Skin epidermis (tissue), 12 donors: ENCODE measurements at regions not wholly inside any gene's neighbourhood (a gene's known extent, or its start where the extent isn't known, plus 50 kb on each side); places are given as distances from the start of the nearest gene placed in this dataset.
"Not testable (repeated sequence)": the region's sequence is repeated elsewhere in the genome, so short reads cannot be mapped to it uniquely, and the experiment has no call there.

Experiments
- H3K27ac ChIP-seq, 21 experiments: fragments of 200-600 bp; sonication (generic) in 11 of 21; one replicate each; pipeline ENCODE4 v1.5.0; 2020; ENCODE audit warnings: mild to moderate bottlenecking in 3 of 21, inconsistent platforms in 2 of 21, moderate library complexity in 2 of 21
- H3K4me3 ChIP-seq, 7 experiments: fragments of 200-600 bp; sonication (generic) in 2 of 7; one replicate each; pipeline ENCODE4 v1.5.0; 2020; ENCODE audit warnings: inconsistent platforms in 2 of 7, mild to moderate bottlenecking in 2 of 7, moderate library complexity in 1 of 7

DNA sequence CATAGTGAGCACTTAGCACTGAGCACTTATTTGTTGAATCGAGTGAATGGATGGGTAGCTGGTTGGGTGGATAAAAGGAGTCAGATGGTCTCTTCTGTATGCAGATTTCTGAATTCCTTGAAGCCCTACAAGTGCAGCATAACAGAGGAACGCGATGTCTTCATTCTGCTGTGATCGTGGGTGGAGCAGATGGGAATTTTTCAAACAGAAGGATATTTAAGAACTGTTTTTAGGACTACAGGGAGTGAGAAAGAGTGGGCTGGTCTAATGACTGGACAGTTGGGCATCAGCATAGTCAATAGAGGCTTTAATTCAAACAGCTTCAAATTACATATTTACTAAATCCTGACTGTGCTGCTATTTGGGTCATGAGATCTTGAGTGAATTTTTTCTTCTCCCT is 253.2 kb downstream of the CEMIP2 start:
- H3K4me3 ChIP-seq = no peak overlapping the region
- H3K27ac ChIP-seq = peak overlapping the region in 1 of 21 experiments; percentile 46

DNA sequence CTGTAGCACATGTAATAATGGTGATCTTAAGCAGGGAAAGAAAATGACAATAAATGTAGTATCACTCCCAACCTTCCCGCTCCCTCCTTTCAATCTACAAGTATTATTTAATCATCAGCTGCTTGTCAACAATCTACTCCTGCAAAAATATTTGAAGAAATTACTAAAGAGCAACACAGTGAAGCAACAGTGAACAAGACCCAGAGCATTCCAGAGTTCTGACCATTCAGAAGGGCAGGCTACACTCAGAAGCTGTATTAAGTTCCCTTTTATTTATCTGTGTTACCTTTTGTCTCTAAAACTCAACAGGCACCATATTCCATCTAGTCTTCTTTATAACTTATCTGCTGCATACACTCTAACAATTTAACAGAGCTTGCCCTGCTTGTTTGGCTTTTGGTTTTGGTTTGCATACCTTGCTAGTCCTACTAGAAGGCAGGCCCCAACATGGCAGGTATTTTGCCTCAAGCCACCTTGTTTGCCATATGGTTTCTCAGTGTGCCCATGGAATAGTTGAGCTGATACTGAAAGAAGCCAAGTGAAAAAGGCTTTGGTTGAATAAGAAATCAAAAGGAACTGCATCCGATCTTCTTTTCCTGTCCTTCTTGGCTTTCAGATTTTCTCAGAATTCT is 253.9 kb downstream of the CEMIP2 start:
- no peak overlapping the region for H3K4me3 ChIP-seq
- H3K27ac ChIP-seq = no peak overlapping the region

DNA sequence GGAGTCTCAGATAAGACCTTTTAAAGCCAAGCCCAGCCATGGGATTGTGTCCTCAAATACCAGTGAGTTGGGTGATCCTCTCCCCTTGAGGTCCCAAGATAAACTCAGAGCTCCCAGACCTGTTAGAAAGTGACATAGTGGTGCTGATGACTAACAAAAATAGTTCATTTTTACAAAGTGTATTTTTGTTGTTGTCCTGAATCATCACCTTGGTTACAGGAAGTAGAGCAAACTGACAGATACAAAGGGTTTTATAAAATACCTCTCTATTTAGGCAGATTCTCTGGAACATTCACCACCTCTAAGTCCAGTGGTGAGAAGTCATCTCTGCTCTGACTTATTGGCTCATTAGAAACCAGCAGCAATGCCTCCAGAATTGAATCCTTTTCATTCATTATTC is 259.3 kb downstream of the CEMIP2 start:
- Histone ChIP-seq H3K27ac (no peak overlapping the region), H3K4me3 (no peak overlapping the region)

DNA sequence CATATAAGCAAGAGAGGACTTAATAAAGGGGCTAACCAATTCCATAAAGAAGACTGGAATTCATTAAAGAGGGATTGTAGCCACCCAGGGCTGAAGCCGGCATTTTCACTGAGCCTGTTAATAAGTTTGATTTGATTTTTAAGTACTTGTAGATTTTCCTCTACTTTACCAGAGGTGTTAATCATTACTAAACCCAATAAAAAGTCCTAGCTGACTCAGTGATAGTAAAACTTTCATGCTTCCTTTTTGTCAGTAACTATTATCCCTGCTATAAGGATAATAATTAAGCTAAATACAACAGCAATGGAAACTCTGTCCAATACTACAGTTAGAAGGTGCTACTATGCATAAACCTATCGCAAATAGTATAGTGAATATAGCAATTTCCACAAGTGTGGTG is 260.2 kb downstream of the CEMIP2 start:
- not testable (repeated sequence) for H3K27ac ChIP-seq, H3K4me3 ChIP-seq

DNA sequence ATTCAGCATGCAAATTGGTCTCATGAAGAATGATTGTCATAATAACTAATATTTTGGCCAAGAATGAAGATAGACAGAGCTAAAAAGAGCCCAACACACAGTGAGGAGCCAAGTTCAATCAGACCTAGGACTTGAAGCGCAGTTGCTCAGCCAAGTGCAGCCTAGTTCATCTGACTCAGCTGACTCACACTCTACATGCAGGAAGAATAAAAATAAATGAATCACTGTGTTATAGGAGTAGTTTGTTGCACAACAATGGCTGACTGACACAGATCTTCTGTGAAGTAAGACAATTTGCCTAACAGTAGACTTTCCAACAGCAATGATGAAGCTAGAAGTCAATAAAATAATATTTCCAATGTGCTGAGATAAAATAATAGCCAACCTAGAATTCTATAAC is 261.5 kb downstream of the CEMIP2 start:
- Histone ChIP-seq H3K27ac (peak overlapping the region in 1 of 21 experiments; percentile 0), H3K4me3 (no peak overlapping the region)

DNA sequence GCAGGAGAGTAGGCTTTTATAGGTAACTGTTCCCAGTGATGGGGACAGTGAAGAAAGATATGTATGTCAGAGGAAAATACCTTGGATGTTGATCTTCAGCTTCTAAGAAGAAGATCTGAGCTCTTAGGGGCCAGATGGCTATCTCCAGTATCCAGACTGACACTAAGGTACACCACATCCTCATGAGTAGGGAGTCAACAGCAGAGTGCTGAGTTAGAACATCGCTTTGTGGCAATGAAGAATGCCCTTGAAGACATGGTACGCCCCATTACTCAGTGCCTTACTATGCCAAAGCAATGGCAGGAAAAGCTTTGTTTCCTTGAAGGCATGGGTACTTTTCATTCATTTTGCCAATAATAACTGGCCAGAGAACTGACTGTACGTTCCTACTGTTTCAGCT is 263.7 kb downstream of the CEMIP2 start:
- H3K27ac ChIP-seq = no peak overlapping the region
- no peak overlapping the region for H3K4me3 ChIP-seq

DNA sequence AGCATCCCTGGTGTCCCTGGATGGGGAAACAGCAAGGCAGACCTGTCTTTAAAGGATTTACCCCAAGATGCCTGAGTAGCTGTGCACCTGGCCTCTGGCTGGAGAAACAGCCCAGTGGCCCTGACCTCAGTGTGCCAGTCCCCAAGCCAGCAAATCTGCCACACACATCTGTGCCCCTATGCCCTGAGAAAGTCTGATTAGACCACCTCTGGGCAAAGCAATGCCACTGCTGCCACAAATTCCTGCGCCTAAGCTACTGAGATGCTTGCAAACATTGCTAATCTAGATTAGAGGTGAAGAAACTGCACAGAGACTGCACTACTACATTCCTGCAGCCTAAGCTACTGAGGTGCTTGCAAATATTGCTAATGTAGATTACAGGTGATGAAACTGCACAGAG is 269.6 kb downstream of the CEMIP2 start:
- Histone ChIP-seq H3K27ac (no peak overlapping the region), H3K4me3 (no peak overlapping the region)

DNA sequence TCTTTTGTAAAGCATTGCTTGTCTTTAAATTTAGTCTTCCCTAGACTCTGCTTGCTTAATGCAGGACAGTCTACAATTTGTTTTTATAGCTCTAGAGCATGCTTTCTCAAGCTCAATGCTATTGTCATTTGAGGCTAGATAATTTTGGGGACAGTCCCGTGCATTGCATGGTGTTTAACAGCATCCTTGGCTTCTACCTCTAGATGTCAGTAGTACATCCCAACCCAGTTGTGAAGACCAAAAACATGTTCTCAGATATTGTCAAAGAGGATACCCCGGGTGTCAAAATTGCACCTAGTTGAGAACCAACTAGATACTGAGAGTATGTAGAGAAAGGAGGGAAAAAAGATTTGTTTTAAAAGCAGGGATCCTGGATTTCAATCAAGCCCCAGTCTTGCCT is 277.5 kb downstream of the CEMIP2 start:
- Histone ChIP-seq H3K27ac (no peak overlapping the region), H3K4me3 (no peak overlapping the region)

DNA sequence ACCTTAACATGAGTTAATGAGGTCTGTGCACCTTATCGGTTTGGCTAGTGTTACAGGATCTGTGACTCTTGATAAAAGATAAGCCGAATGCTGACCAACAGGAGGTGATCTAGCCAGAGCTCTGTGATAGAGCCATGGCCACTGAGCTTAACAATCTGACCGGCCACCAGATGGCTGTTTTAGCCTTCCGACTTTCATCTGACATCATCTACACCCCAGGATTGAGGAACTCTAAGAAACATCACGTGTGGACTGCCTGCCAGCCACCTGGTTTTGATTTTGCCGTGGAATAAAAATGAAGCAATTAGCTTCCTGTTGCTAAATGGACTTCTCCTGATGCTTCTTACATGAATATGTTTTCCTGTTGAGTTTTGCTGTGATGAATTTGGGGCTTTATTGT is 281.3 kb downstream of the CEMIP2 start:
- no peak overlapping the region for H3K4me3 ChIP-seq
- no peak overlapping the region for H3K27ac ChIP-seq

DNA sequence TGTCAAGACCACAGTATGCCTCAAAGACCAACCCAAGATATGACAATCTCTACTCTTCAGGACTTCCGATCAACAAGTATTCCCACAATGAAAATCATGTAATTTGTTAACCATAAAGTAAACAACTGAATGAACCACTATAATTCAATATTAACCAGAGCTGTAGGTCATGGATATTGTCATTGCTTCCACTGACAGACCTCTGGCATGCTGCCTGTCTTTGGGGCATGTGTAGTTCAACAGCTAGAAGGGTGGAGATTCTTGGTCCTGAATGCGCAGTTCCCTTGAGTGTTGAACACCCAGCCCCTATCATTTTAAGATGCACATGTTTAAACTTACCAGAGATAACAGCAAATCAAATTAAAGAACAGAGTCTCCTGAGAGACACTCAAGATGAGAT is 283.0 kb downstream of the CEMIP2 start:
- Histone ChIP-seq H3K4me3 (no peak overlapping the region), H3K27ac (no peak overlapping the region)

DNA sequence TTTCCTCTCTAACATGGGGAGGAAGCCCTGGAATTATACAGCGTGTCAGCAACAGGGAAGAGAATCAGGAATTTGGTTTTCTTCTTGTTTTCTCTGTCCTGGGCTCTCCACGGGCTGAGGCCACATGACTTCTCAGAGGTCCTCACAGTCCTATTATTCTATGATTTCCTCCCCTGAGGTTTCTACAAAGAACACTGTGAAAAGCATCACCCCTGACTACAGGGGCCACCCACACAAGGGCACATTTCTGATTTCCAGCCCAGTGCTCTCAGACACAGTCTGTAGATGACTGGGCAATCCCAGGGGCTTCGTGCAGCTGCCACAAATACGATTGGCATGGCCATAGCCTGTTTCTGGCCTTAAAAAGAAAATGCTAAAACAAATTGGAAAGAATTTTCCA is 284.9 kb downstream of the CEMIP2 start:
- H3K4me3 ChIP-seq = no peak overlapping the region
- H3K27ac ChIP-seq = no peak overlapping the region

DNA sequence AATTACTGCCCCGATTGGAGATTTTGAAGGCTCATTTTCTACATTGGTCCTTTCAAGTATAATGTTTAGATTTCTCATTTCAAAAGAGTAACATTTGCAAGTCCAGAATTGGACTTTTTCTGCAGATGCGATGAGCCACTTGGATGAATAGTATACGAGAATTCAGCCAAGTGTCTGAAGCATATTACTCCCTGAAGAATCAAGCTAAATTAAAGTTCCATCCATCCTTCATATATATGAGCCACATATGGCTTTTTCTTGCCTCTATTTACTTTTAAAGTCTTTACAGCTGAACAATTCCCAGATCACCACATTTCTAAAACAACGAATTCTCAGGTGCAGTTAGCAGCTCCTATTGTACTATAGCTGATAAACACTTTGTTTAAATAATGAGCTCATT is 288.7 kb downstream of the CEMIP2 start:
- no peak overlapping the region for H3K27ac ChIP-seq
- H3K4me3 ChIP-seq = no peak overlapping the region

DNA sequence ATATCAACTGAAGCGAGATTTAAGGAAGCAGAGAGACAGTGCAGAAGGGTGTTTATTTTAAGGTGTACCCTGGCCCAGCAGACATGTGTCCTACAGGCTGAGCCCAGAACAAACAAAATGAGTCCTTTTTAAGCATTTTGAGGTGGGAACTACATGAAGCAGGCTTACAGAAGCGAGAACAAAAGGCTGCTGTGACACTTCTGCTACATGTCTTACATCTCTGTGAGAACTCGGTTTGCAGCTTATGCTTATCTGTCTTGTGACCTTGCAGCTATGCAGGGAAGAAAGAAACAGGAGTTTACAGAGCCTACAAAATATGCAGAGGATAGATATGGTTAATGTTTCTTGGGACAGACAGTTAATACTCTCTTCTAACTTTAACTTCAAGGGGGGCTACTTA is 295.9 kb downstream of the CEMIP2 start:
- Histone ChIP-seq H3K4me3 (no peak overlapping the region), H3K27ac (no peak overlapping the region)

DNA sequence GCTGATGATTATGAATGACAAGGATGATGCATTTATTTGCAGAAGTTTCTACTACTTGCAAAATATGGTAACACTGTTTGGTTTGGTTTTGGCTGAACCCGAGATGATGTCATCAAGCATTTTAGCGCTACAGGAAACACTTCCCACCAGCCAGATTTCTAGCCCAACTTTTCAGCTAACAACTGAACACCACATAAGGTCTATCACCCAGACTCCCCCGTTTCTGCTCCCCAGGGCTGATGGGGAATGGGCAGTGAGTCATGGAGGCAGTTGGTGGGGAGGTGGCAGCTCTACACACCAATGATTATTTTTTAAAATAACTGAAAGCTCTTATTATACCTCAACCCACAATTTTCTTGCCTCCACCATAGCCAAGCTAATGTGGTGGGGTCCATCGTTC is 302.9 kb downstream of the CEMIP2 start:
- no peak overlapping the region for H3K27ac ChIP-seq
- no peak overlapping the region for H3K4me3 ChIP-seq

DNA sequence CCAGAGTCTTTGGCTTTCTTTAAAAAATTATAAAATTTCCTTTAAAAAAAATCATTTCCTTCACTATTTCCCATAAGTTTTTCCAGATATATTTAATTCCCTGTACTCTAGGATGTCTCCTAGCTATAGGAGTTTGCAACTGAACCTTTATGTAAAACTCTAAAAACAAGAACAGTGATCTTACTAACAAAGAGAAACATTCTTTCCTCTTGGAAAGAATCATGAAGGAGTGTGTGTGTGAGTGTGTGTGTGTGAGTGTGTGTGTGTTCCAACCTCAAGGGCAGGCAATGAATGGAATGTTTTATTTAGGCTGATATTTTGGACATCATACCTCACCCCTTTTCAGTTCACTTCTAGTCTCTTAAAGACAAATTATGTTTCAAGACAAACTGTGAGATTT is 309.2 kb downstream of the CEMIP2 start:
- Histone ChIP-seq H3K27ac (no peak overlapping the region), H3K4me3 (no peak overlapping the region)

DNA sequence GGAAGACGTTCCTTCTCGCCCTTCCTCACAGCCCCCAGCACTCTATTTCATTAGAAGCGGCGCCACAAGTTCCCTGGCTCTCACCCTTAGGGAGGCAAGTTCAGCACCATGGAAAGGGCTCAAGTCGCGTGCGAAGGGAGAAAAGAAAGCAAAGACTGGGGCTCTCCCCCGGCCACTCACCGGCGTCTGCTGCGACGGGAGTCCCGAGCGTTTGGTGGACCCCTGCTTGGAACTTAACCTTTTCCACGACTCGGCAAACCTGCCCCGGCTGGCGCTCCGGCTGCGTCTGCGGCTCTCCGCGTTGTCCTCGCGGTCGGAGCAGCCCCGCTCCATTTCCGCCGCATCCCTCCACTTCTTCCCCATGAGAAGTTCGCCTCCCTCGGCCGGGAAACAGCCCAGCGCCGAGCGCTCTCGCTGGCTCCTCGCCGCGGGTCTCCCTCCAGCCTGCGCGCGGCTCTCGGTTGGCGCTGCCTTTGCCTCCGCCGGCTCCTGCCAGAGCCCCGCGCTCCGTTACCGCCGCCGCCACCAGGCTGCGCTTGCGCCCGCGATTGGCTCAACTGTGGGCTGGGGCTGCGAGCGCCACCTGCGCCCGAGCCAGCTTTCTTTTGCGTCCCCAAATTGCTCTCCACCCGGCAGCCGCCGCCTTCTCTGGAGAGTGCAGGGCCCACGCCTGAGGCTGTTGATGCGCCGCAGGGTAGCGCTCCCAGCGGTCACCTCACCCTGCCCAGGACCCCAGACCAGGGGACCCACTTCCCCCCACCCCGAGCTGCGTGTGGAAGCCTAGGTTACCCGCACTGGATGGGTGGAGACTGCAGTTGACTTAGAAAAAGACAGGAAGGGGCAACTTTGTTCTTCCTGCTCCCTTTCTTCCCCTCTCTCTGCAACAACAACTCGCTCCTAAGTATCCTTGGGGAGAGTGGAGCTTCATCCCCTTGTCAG is 321.6 kb downstream of the CEMIP2 start:
- no peak overlapping the region for H3K27ac ChIP-seq
- peak overlapping the region in 4 of 7 experiments; percentile 9 to 34 (median 22) for H3K4me3 ChIP-seq

DNA sequence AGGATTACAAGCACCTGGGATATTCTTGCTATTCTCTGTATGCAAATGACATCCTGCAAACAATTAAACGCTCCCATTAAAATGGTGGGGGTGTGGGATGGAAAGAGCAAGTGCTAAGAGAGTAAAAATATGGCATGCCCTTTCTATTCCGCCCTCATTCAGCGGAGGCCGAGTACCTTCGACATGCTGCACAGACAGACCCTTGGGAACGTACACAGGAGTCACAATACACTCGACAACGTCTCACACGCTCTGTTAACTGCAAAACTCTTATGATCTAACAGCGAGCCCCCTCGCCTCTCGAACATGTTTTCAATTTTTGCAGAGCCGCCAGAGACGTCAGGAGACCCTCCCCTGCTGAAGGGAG is 322.2 kb downstream of the CEMIP2 start:
- no peak overlapping the region for H3K27ac ChIP-seq
- H3K4me3 ChIP-seq = peak overlapping the region in 2 of 7 experiments; percentile 15 to 34

DNA sequence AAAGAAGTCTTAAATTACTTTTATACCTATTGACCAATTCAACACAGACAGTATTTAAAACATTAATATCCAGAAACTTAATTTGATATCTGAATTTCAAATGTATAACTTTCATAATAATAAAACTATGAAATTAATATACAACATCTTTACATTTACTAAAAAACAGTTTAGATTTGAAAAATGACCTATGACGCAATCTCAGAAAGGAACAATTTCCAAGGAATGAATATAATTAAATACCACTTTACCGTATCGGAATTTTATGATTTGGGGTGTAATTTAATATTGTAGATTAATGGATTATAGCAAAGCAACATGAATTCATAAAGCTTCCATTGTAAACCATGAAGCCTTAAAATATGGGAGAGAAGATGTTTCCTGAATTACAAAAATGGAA is 321.5 kb upstream of the TRPM3 start:
- Histone ChIP-seq H3K27ac (no peak overlapping the region), H3K4me3 (no peak overlapping the region)

DNA sequence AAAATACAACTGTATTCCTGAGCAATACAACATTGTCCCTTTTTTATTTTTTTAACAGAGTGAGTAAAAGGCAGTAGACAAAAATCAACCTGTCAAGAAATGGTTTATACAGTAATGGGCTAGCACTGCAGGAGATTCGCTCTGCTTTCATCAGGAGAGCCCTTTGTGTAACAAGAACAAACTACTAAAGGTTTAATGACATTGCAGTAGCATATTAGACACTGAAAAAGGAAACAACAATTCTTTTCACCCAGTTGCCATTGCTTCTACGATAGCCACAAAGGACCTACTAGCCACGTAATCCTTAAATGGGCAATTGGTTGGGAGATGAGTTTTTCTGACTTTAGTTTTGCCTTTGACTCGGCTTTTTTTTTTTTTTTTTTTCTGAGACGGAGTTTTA is 319.8 kb upstream of the TRPM3 start:
- no peak overlapping the region for H3K27ac ChIP-seq

DNA sequence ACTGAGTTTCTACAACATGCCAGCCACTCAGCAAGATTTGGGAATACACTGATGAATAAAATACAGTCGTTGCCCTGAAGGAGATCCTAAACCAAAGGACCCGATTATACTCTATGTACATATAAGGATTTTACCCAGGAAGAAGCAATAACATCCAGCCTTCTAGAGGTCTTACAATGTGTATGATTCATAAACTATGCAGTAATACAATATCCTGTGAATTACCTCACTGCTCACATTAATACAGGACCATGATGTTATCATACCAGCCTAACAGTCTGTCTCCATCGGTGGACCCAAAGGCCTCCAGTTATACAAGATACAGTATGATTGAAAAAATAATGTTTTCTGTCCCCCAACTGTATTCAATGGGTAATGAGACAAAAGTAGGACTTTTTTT is 310.5 kb upstream of the TRPM3 start:
- H3K4me3 ChIP-seq = no peak overlapping the region
- H3K27ac ChIP-seq = no peak overlapping the region

More for the DNA sequence above, 319.8 kb upstream of the TRPM3 start:
- H3K4me3 ChIP-seq = no peak overlapping the region

DNA sequence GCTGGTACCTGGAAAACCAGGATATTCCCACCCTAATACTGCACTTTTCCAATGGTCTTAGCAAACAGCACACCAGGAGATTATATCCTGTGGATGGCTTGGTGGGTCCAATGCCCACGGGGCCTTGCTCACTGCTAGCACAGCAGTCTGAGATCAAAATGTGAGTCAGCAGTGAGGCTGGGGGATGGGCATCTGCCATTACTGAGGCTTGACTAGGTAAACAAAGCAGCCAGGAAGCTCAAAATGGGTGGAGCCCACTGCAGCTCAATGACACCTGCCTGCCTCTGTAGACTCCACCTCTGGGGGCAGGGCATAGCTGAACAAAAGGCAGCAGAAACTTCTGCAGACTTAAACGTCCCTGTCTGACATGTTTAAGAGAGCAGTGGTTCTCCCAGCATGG is 285.9 kb upstream of the TRPM3 start:
- not testable (repeated sequence) for H3K4me3 ChIP-seq, H3K27ac ChIP-seq
